Endothelial cell (in vitro differentiated cells): ENCODE measurements at regions not wholly inside any gene's neighbourhood (a gene's known extent, or its start where the extent isn't known, plus 50 kb on each side); places are given as distances from the start of the nearest gene placed in this dataset.
"Not testable (repeated sequence)": the region's sequence is repeated elsewhere in the genome, so short reads cannot be mapped to it uniquely, and the experiment has no call there.

Experiments
- DNase-seq: peaks from one replicate; pipeline ENCODE4 v3.0.0; 2021; ENCODE audit warnings: low spot score
- H3K27ac Mint-ChIP-seq: one replicate; pipeline ENCODE4 v1.8.0; 2021; ENCODE audit warnings: mixed read lengths, inconsistent platforms; ENCODE audit not compliant: unreplicated experiment
- H3K27me3 Mint-ChIP-seq: one replicate; pipeline ENCODE4 v1.8.0; 2021; ENCODE audit warnings: mild to moderate bottlenecking, moderate library complexity, mixed read lengths, inconsistent platforms; ENCODE audit not compliant: unreplicated experiment
- H3K36me3 Mint-ChIP-seq: one replicate; pipeline ENCODE4 v1.8.0; 2021; ENCODE audit warnings: mild to moderate bottlenecking, low read depth, mixed read lengths, inconsistent platforms; ENCODE audit not compliant: unreplicated experiment
- H3K4me1 Mint-ChIP-seq: one replicate; pipeline ENCODE4 v1.8.0; 2021; ENCODE audit warnings: mild to moderate bottlenecking, mixed read lengths, inconsistent platforms; ENCODE audit not compliant: unreplicated experiment
- H3K4me3 Mint-ChIP-seq: one replicate; pipeline ENCODE4 v1.8.0; 2021; ENCODE audit warnings: mild to moderate bottlenecking, mixed read lengths, inconsistent platforms; ENCODE audit not compliant: unreplicated experiment
- H3K9me3 Mint-ChIP-seq: one replicate; pipeline ENCODE4 v1.8.0; 2021; ENCODE audit warnings: mixed read lengths, inconsistent platforms; ENCODE audit not compliant: unreplicated experiment
- TF ChIP-seq, protein P1 (sequence below): fragments of 200-600 bp; sonication (generic); IDR thresholded peaks from one replicate; pipeline ENCODE4 v1.5.0; 2021; ENCODE audit warnings: antibody characterized with exemption; ENCODE audit not compliant: unreplicated experiment

DNA sequence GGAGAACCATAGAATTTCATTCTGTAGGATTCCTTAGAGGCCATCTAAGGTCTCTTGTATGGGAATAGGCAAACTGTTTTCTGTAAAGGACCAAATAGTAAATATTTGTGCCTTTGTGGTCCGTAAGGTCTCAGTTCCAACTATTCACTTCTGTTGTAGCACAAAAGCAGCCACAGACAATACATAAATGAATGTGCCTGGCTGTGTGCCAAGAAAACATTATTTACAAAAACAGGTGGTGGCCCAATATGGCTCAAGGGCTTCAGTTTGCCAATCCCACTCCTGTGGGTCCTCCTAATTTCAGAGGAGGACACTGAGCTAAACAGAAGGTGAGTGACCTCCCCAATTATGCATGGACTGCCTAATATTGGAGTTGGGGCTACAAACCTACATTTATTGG is 67.6 kb upstream of the EDEM3 start:
- no peak for DNase-seq
- Mint-ChIP-seq H3K9me3 (no peaks in the 10 kb centered on the region), H3K27me3 (peaks cover 4% of the 10 kb centered on the region), H3K36me3 (no peaks in the 10 kb centered on the region), H3K4me3 (no peak overlapping the region), H3K27ac (no peak overlapping the region), H3K4me1 (peaks cover 17% of the 10 kb centered on the region)
- TF ChIP-seq, protein P1, sequence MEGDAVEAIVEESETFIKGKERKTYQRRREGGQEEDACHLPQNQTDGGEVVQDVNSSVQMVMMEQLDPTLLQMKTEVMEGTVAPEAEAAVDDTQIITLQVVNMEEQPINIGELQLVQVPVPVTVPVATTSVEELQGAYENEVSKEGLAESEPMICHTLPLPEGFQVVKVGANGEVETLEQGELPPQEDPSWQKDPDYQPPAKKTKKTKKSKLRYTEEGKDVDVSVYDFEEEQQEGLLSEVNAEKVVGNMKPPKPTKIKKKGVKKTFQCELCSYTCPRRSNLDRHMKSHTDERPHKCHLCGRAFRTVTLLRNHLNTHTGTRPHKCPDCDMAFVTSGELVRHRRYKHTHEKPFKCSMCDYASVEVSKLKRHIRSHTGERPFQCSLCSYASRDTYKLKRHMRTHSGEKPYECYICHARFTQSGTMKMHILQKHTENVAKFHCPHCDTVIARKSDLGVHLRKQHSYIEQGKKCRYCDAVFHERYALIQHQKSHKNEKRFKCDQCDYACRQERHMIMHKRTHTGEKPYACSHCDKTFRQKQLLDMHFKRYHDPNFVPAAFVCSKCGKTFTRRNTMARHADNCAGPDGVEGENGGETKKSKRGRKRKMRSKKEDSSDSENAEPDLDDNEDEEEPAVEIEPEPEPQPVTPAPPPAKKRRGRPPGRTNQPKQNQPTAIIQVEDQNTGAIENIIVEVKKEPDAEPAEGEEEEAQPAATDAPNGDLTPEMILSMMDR, result no peak

DNA sequence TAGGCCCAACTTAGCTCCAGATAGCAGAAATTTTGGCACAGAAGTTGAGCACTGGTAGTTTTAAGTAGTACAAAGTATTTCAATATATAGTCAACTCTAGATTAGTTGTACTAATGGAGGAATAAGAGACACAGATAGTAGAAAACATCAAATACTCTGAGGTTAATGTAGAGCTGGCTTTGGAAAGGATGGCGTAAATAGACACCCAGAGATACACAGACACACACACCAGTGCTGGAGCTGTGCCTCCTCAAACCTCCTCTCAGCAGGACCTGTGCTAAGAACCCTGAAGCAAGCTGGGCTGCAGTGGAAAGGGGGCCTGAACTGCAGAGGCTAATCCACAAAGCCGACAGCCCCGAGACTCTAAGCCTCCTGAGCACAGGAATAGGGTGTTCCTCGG is 67.0 kb upstream of the EDEM3 start:
- H3K27ac Mint-ChIP-seq, result no peak overlapping the region
- peaks cover 3% of the 10 kb centered on the region for H3K36me3 Mint-ChIP-seq
- TF ChIP-seq, protein P1, result no peak
- H3K4me1 Mint-ChIP-seq, result peaks cover 17% of the 10 kb centered on the region
- no peak for DNase-seq
- H3K27me3 Mint-ChIP-seq, result peaks cover 4% of the 10 kb centered on the region
- H3K4me3 Mint-ChIP-seq, result no peak overlapping the region
- no peaks in the 10 kb centered on the region for H3K9me3 Mint-ChIP-seq

DNA sequence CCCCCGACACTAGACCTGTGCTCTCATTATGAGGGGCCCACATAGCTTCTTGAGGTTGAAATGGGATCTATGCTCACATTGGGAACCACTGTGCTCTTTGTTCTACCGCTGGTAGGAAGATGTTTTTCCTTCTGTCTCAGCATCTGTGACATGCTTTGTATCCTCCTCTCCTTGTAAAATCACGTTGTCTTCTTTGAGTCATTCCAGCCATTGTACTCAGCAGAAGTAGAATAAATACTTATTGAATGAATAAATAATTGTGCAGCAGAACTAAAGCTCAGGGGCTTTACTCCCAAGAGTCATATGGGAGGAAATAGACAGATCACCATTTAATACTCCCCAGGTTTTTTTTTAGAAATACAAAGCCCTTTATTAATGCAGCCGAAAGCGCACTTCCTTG is 66.3 kb upstream of the EDEM3 start:
- peaks cover 17% of the 10 kb centered on the region for H3K4me1 Mint-ChIP-seq
- TF ChIP-seq, protein P1, result no peak
- no peak for DNase-seq
- no peak overlapping the region for H3K27ac Mint-ChIP-seq
- H3K4me3 Mint-ChIP-seq, result no peak overlapping the region
- H3K27me3 Mint-ChIP-seq, result peaks cover 4% of the 10 kb centered on the region
- H3K9me3 Mint-ChIP-seq, result no peaks in the 10 kb centered on the region
- H3K36me3 Mint-ChIP-seq, result peaks cover 3% of the 10 kb centered on the region

GRCh38 chr1:184820218-184820750 is 65.6 kb upstream of the EDEM3 start:
- Mint-ChIP-seq H3K9me3 (peaks cover 1% of the 10 kb centered on the region), H3K4me1 (peaks cover 17% of the 10 kb centered on the region), H3K27ac (no peak overlapping the region), H3K27me3 (peaks cover 4% of the 10 kb centered on the region), H3K36me3 (peaks cover 3% of the 10 kb centered on the region), H3K4me3 (no peak overlapping the region)
- TF ChIP-seq, protein P1, result no peak
- DNase-seq, result no peak

- no peak overlapping the region for H3K27ac Mint-ChIP-seq
- no peak overlapping the region for H3K4me3 Mint-ChIP-seq
- peaks cover 3% of the 10 kb centered on the region for H3K36me3 Mint-ChIP-seq
- peaks cover 2% of the 10 kb centered on the region for H3K27me3 Mint-ChIP-seq
- H3K4me1 Mint-ChIP-seq, result peaks cover 10% of the 10 kb centered on the region
- TF ChIP-seq, protein P1, result no peak
- peaks cover 5% of the 10 kb centered on the region for H3K9me3 Mint-ChIP-seq
- no peak for DNase-seq
These were observed 64.0 kb upstream of the EDEM3 start for GRCh38 chr1:184818646-184819045.

GRCh38 chr1:184817003-184817402 is 62.3 kb upstream of the EDEM3 start:
- H3K4me1 Mint-ChIP-seq, result peaks cover 10% of the 10 kb centered on the region
- H3K27ac Mint-ChIP-seq, H3K9me3 Mint-ChIP-seq, DNase-seq, H3K36me3 Mint-ChIP-seq, H3K4me3 Mint-ChIP-seq, H3K27me3 Mint-ChIP-seq: not testable (repeated sequence)
